HFFc6 (cell line): ENCODE measurements at regions not wholly inside any gene's neighbourhood (a gene's known extent, or its start where the extent isn't known, plus 50 kb on each side); places are given as distances from the start of the nearest gene placed in this dataset.

Source experiments
- DNase-seq: peaks from one replicate; pipeline ENCODE4 v3.0.0-alpha.2; 2018
- H3K27ac Mint-ChIP-seq: 2 replicates; pipeline ENCODE4 v1.8.0; 2020; ENCODE audit warnings: mild to moderate bottlenecking, mixed read lengths
- H3K27me3 Mint-ChIP-seq: 2 replicates; pipeline ENCODE4 v1.8.0; 2021; ENCODE audit warnings: mild to moderate bottlenecking, moderate library complexity, mixed read lengths; ENCODE audit not compliant: insufficient read depth
- H3K36me3 Mint-ChIP-seq: 2 replicates; pipeline ENCODE4 v1.8.0; 2021; ENCODE audit warnings: low read depth, mixed read lengths
- H3K4me1 Mint-ChIP-seq: 2 replicates; pipeline ENCODE4 v1.8.0; 2020; ENCODE audit warnings: low read depth, mixed read lengths
- H3K4me3 Mint-ChIP-seq: 2 replicates; pipeline ENCODE4 v1.8.0; 2020; ENCODE audit warnings: mild to moderate bottlenecking, moderate library complexity, mixed read lengths
- H3K9me3 Mint-ChIP-seq: 2 replicates; pipeline ENCODE4 v1.8.0; 2020; ENCODE audit warnings: mild to moderate bottlenecking, mixed read lengths
- TF ChIP-seq, protein P1 (sequence below): fragments of 200-600 bp; sonication (generic); IDR thresholded peaks from 2 replicates; pipeline ENCODE4 v1.5.0; 2021; ENCODE audit warnings: antibody characterized with exemption, mild to moderate bottlenecking

GRCh38 chr11:81345609-81346008, 1388.1 kb downstream of the FAM181B start:
- Mint-ChIP-seq H3K9me3 (peaks cover 51% of the 10 kb centered on the region), H3K27me3 (no peaks in the 10 kb centered on the region), H3K4me1 (no peaks in the 10 kb centered on the region), H3K27ac (no peak overlapping the region), H3K36me3 (0 out of 2 replicates have a peak, but pooled peaks cover 4% of the 10 kb centered on the region), H3K4me3 (no peak overlapping the region)
- TF ChIP-seq, protein P1, sequence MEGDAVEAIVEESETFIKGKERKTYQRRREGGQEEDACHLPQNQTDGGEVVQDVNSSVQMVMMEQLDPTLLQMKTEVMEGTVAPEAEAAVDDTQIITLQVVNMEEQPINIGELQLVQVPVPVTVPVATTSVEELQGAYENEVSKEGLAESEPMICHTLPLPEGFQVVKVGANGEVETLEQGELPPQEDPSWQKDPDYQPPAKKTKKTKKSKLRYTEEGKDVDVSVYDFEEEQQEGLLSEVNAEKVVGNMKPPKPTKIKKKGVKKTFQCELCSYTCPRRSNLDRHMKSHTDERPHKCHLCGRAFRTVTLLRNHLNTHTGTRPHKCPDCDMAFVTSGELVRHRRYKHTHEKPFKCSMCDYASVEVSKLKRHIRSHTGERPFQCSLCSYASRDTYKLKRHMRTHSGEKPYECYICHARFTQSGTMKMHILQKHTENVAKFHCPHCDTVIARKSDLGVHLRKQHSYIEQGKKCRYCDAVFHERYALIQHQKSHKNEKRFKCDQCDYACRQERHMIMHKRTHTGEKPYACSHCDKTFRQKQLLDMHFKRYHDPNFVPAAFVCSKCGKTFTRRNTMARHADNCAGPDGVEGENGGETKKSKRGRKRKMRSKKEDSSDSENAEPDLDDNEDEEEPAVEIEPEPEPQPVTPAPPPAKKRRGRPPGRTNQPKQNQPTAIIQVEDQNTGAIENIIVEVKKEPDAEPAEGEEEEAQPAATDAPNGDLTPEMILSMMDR: no peak
- no peak for DNase-seq

GRCh38 chr11:81342966-81343365, 1390.7 kb downstream of the FAM181B start:
- Mint-ChIP-seq H3K36me3 (no peaks in the 10 kb centered on the region), H3K9me3 (peaks cover 56% of the 10 kb centered on the region), H3K4me3 (no peak overlapping the region), H3K4me1 (no peaks in the 10 kb centered on the region), H3K27ac (no peak overlapping the region), H3K27me3 (no peaks in the 10 kb centered on the region)
- TF ChIP-seq, protein P1: no peak
- DNase-seq: no peak

DNA sequence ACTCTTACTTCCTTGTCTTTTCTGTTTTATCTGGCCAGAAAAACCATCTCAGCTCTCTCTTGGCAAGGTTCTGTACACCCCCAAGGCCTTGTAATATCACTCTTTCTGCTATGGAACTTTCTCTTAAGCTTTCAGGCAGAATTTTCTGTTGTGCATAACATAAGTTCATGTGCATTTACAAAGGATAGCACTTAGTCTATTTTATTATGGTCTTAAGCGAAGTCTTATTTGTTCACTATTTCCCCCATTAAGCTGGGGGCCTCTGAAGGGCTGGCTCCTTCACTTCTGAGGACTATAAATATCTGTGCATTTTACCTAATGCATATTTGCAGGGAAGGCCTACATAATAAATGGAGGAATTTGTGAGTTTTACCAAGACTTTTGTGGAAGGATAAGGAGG, 1393.4 kb downstream of the FAM181B start:
- TF ChIP-seq, protein P1: no peak
- no peaks in the 10 kb centered on the region for H3K27me3 Mint-ChIP-seq
- peaks cover 56% of the 10 kb centered on the region for H3K9me3 Mint-ChIP-seq
- no peak overlapping the region for H3K27ac Mint-ChIP-seq
- no peak overlapping the region for H3K4me3 Mint-ChIP-seq
- DNase-seq: no peak
- H3K4me1 Mint-ChIP-seq: no peaks in the 10 kb centered on the region
- no peaks in the 10 kb centered on the region for H3K36me3 Mint-ChIP-seq

DNA sequence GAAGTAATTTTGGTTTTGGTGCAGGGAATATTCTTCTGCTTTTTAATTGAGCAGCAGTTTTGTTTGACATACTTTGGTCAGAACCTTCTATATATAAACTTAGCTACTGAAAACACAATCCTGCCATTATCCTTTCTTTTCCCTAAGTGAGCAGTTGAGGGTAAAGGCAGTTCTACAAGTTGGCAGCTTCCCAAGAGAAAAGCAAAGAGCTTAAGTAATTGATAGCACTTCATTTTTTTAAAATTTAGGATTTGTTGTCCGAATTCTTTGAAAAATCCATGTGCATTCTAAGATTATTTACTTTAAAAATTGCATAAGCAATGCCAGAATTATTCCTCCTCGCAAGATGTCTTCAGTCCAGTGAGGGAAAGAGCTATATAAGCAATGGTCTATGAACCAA, 1394.1 kb downstream of the FAM181B start:
- TF ChIP-seq, protein P1: no peak
- Mint-ChIP-seq H3K4me3 (no peak overlapping the region), H3K27ac (no peak overlapping the region), H3K4me1 (no peaks in the 10 kb centered on the region), H3K9me3 (peaks cover 59% of the 10 kb centered on the region), H3K27me3 (no peaks in the 10 kb centered on the region), H3K36me3 (no peaks in the 10 kb centered on the region)
- DNase-seq: no peak

DNA sequence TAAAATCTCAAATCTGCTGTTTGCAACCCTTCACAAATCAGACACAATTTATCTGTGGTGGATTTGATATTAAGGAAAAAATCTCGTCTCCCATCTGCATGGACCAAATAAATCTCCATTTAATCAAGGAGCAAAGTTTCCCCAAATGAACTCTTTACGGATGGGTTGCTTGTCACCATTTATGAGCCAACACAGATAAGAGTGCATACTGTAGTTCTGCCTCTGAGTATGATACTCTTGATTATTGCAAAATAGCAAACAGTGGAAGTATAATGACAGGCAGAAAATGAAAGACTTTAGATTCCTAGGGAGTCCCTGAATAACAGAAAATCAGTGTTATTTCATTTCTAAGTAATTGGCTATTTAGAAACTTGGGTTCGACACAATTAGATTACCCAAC, 1395.9 kb downstream of the FAM181B start:
- H3K36me3 Mint-ChIP-seq: no peaks in the 10 kb centered on the region; the same call in 1 of the 2 replicates
- TF ChIP-seq, protein P1: no peak
- H3K4me3 Mint-ChIP-seq: no peak overlapping the region
- DNase-seq: no peak
- H3K27me3 Mint-ChIP-seq: no peaks in the 10 kb centered on the region
- no peak overlapping the region for H3K27ac Mint-ChIP-seq
- H3K9me3 Mint-ChIP-seq: peaks cover 47% of the 10 kb centered on the region
- no peaks in the 10 kb centered on the region for H3K4me1 Mint-ChIP-seq

GRCh38 chr11:81332276-81332675, 1401.4 kb downstream of the FAM181B start:
- Mint-ChIP-seq H3K4me1 (no peaks in the 10 kb centered on the region), H3K27ac (no peak overlapping the region), H3K4me3 (no peak overlapping the region), H3K36me3 (no peaks in the 10 kb centered on the region; the same call in 1 of the 2 replicates), H3K9me3 (peaks cover 26% of the 10 kb centered on the region), H3K27me3 (no peaks in the 10 kb centered on the region)
- TF ChIP-seq, protein P1: no peak
- no peak for DNase-seq
